OCI-LY7 (cell line): ENCODE measurements at regions not wholly inside any gene's neighbourhood (a gene's known extent, or its start where the extent isn't known, plus 50 kb on each side); places are given as distances from the start of the nearest gene placed in this dataset.

Source experiments
- EZH2phosphoT487 ChIP-seq: fragments of 200-600 bp; sonication (generic); IDR thresholded peaks from 2 replicates; pipeline ENCODE4 v1.6.1; 2018; ENCODE audit warnings: low read depth, borderline replicate concordance, mild to moderate bottlenecking, mixed run types, antibody characterized with exemption, low read length, moderate library complexity, mixed read lengths
- TF ChIP-seq, protein P1 (sequence below): fragments of 200-600 bp; sonication (generic); conservative IDR thresholded peaks from 2 replicates; pipeline ENCODE4 v1.5.1; 2014; ENCODE audit warnings: mild to moderate bottlenecking, antibody characterized with exemption, low read length, moderate library complexity, mixed read lengths

DNA sequence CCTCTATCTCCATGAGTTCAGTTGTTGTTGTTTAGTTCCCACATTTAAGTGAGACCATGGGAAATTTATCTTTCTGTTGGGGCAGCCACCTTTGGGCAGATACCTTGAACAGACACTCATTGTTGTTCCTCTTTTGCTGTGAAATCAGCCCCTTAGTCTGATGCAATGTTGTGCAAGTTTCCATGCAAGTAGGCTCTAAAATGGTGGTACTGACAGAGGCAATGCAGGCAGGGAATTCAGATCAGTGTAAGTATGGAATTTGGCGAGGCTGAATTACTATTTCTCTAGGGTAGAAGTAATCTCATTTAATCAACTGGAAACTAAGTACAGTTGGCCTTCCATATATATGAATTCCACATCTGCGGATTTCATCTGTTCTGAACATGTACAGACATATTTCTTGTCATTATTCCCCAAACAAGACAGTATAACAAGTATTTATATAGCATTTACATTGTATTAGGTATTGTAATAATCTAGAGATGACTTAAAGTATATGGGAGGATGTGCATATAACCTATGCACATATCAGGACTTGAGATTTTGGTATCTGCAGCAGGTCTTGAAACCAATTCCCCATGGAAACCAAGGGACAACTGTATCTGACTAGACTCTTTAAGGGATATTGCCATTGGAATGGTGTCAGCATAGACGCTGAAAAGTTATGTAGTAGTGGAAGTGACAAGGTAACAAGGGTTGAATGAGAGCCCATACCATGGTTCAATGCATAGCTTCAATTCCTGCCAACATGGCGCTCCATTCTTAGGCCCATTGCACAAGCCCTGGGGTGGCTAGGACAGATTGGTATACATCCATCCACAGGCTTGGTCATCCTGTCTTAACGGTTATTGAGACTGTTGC is 281.5 kb upstream of the HTR2A start:
- TF ChIP-seq, protein P1, sequence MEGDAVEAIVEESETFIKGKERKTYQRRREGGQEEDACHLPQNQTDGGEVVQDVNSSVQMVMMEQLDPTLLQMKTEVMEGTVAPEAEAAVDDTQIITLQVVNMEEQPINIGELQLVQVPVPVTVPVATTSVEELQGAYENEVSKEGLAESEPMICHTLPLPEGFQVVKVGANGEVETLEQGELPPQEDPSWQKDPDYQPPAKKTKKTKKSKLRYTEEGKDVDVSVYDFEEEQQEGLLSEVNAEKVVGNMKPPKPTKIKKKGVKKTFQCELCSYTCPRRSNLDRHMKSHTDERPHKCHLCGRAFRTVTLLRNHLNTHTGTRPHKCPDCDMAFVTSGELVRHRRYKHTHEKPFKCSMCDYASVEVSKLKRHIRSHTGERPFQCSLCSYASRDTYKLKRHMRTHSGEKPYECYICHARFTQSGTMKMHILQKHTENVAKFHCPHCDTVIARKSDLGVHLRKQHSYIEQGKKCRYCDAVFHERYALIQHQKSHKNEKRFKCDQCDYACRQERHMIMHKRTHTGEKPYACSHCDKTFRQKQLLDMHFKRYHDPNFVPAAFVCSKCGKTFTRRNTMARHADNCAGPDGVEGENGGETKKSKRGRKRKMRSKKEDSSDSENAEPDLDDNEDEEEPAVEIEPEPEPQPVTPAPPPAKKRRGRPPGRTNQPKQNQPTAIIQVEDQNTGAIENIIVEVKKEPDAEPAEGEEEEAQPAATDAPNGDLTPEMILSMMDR, result no peak
- no peak for TF ChIP-seq EZH2phosphoT487
